ENCODE measurements at regions not wholly inside any gene's neighbourhood (a gene's known extent, or its start where the extent isn't known, plus 50 kb on each side); places are given as distances from the start of the nearest gene placed in this dataset.

- no peak for DNase-seq (ENCODE audit: low read depth, low spot score)
Observed at GRCh38 chr7:36006636-36007229, 146.3 kb upstream of the EEPD1 start.

GRCh38 chr7:36010656-36011587 lies 142.1 kb upstream of the EEPD1 start:
- DNase-seq (ENCODE audit: low read depth, low spot score) = no peak

GRCh38 chr7:36011588-36011965 lies 141.5 kb upstream of the EEPD1 start:
- no peak for DNase-seq (ENCODE audit: low read depth, low spot score)

- DNase-seq (ENCODE audit: low read depth, low spot score) = no peak
Observed at GRCh38 chr7:36013246-36014014, 139.6 kb upstream of the EEPD1 start.

- no peak for DNase-seq (ENCODE audit: low read depth, low spot score)
Observed at GRCh38 chr7:36014961-36015360, 138.1 kb upstream of the EEPD1 start.

- DNase-seq (ENCODE audit: low read depth, low spot score) = no peak
Observed at GRCh38 chr7:36015733-36016132, 137.3 kb upstream of the EEPD1 start.

GRCh38 chr7:36016648-36017047 lies 136.4 kb upstream of the EEPD1 start:
- no peak for DNase-seq (ENCODE audit: low read depth, low spot score)

- no peak for DNase-seq (ENCODE audit: low read depth, low spot score)
Observed at GRCh38 chr7:36017111-36017510, 135.9 kb upstream of the EEPD1 start.

GRCh38 chr7:36018816-36019484 lies 134.1 kb upstream of the EEPD1 start:
- no peak for DNase-seq (ENCODE audit: low read depth, low spot score)

GRCh38 chr7:36019538-36019937 lies 133.5 kb upstream of the EEPD1 start:
- DNase-seq (ENCODE audit: low read depth, low spot score) = no peak

- no peak for DNase-seq (ENCODE audit: low read depth, low spot score)
Observed at GRCh38 chr7:36019980-36020379, 133.1 kb upstream of the EEPD1 start.

GRCh38 chr7:36021367-36021766 lies 131.7 kb upstream of the EEPD1 start:
- DNase-seq (ENCODE audit: low read depth, low spot score) = no peak

- DNase-seq (ENCODE audit: low read depth, low spot score) = no peak
Observed at GRCh38 chr7:36021917-36022550, 131.0 kb upstream of the EEPD1 start.

- no peak for DNase-seq (ENCODE audit: low read depth, low spot score)
Observed at GRCh38 chr7:36023033-36023560, 130.0 kb upstream of the EEPD1 start.

GRCh38 chr7:36025190-36025589 lies 127.9 kb upstream of the EEPD1 start:
- no peak for DNase-seq (ENCODE audit: low read depth, low spot score)

GRCh38 chr7:36029311-36029710 lies 123.7 kb upstream of the EEPD1 start:
- no peak for DNase-seq (ENCODE audit: low read depth, low spot score)

- no peak for DNase-seq (ENCODE audit: low read depth, low spot score)
Observed at GRCh38 chr7:36029853-36030515, 123.1 kb upstream of the EEPD1 start.

GRCh38 chr7:36032361-36032818 lies 120.7 kb upstream of the EEPD1 start:
- DNase-seq (ENCODE audit: low read depth, low spot score) = no peak

GRCh38 chr7:36034020-36034419 lies 119.0 kb upstream of the EEPD1 start:
- DNase-seq (ENCODE audit: low read depth, low spot score) = no peak

- no peak for DNase-seq (ENCODE audit: low read depth, low spot score)
Observed at GRCh38 chr7:36035186-36035585, 117.9 kb upstream of the EEPD1 start.
